Esophagus squamous epithelium (tissue), 5 donors: ENCODE measurements at regions not wholly inside any gene's neighbourhood (a gene's known extent, or its start where the extent isn't known, plus 50 kb on each side); places are given as distances from the start of the nearest gene placed in this dataset.

Experiments
- DNase-seq: peaks from one replicate; lab custom pipeline; 2025; lab: John Stamatoyannopoulos, UW
- H3K27ac ChIP-seq, 4 donors: fragments of 200-600 bp; sonication (generic); one replicate each; pipeline ENCODE4 v1.5.1; 2016 to 2019; ENCODE audit warnings: mild to moderate bottlenecking in 1 of 4
- H3K27me3 ChIP-seq, 4 donors: fragments of 200-600 bp; sonication (generic); 1 replicate in 3 of 4; 2 replicates in 1 of 4; pipeline versions ENCODE4 v1.5.1 to v1.6.0; 2017 to 2021; ENCODE audit warnings: antibody characterized with exemption in 1 of 4
- H3K36me3 ChIP-seq, 3 donors: fragments of 200-600 bp; sonication (generic); one replicate each; pipeline ENCODE4 v1.5.1; 2016 to 2019
- H3K4me1 ChIP-seq, 3 donors: fragments of 200-600 bp; sonication (generic); one replicate each; pipeline ENCODE4 v1.5.1; 2017 to 2019
- H3K4me3 ChIP-seq, 4 donors: fragments of 200-600 bp; sonication (generic); 1 replicate in 3 of 4; 2 replicates in 1 of 4; pipeline ENCODE4 v1.5.1; 2016 to 2019; ENCODE audit warnings: mild to moderate bottlenecking in 2 of 4, moderate library complexity in 1 of 4
- H3K9me3 ChIP-seq, 3 donors: fragments of 200-600 bp; sonication (generic); one replicate each; pipeline ENCODE4 v1.5.1; 2016 to 2019
- CTCF ChIP-seq, 6 experiments: fragments of 450-650 bp in 4 of 6; fragments of 200-600 bp in 2 of 6; sonication (generic) in 2 of 6; IDR thresholded peaks; one replicate each; pipeline ENCODE4 v1.5.1; 2016 to 2019; ENCODE audit warnings: antibody characterized with exemption in 6 of 6, mild to moderate bottlenecking in 4 of 6, moderate library complexity in 4 of 6
- POLR2A ChIP-seq, 4 donors: fragments of 450-650 bp; IDR thresholded peaks; one replicate each; pipeline ENCODE4 v1.6.1; 2017; ENCODE audit warnings: antibody characterized with exemption in 4 of 4, mild to moderate bottlenecking in 4 of 4, moderate library complexity in 3 of 4
- WGBS, 2 donors: methylation state at CpG; one replicate each; pipeline ENCODE4 v1.1.5; 2018; 5-methylcytosine and 5-hydroxymethylcytosine counted together
- intact Hi-C: fragments of 100-400 bp; cut with DNase I; formaldehyde crosslinking; loops from one replicate; pipeline ENCODE4 v1.15.0; 2022
- donor health status: DM: yes; HTN: yes; CAD: no.

- H3K27ac ChIP-seq, result no peak overlapping the region
- intact Hi-C loops, result no loop called here
- no peak for DNase-seq
- peaks cover 0 to 23% (median 0%) of the 10 kb centered on the region in 3 donors for H3K4me1 ChIP-seq
- 83 to 88% methylated on average over 11 to 14 of the region's 14 CpGs for WGBS, 2 donors
- H3K27me3 ChIP-seq, result no peaks in the 10 kb centered on the region
- no peaks in the 10 kb centered on the region for H3K9me3 ChIP-seq
- H3K4me3 ChIP-seq, result no peak overlapping the region
- no peaks in the 10 kb centered on the region for H3K36me3 ChIP-seq
- TF ChIP-seq POLR2A (IDR thresholded peaks at IDR 0.05), result no peak
- TF ChIP-seq CTCF (IDR thresholded peaks at IDR 0.05), result no peak
Measured at GRCh38 chr2:236702657-236703372, 133.2 kb downstream of the ACKR3 start.

GRCh38 chr2:236703373-236703709, 133.7 kb downstream of the ACKR3 start:
- 94 to 100% methylated on average over 2 of the region's 2 CpGs for WGBS, 2 donors
- H3K4me3 ChIP-seq, result no peak overlapping the region
- no peak for DNase-seq
- intact Hi-C loops, result no loop called here
- H3K27me3 ChIP-seq, result no peaks in the 10 kb centered on the region
- no peak for TF ChIP-seq POLR2A (IDR thresholded peaks at IDR 0.05)
- TF ChIP-seq CTCF (IDR thresholded peaks at IDR 0.05), result no peak
- H3K36me3 ChIP-seq, result no peaks in the 10 kb centered on the region
- no peaks in the 10 kb centered on the region for H3K9me3 ChIP-seq
- peaks cover 0 to 25% (median 0%) of the 10 kb centered on the region in 3 donors for H3K4me1 ChIP-seq
- no peak overlapping the region for H3K27ac ChIP-seq

- H3K9me3 ChIP-seq, result no peaks in the 10 kb centered on the region
- no peak for DNase-seq
- no peak overlapping the region for H3K27ac ChIP-seq
- peaks cover 0 to 25% (median 0%) of the 10 kb centered on the region in 3 donors for H3K4me1 ChIP-seq
- H3K27me3 ChIP-seq, result no peaks in the 10 kb centered on the region
- 77 to 92% methylated on average over 5 to 7 of the region's 10 CpGs for WGBS, 2 donors
- H3K4me3 ChIP-seq, result no peak overlapping the region
- H3K36me3 ChIP-seq, result no peaks in the 10 kb centered on the region
- no peak for TF ChIP-seq CTCF (IDR thresholded peaks at IDR 0.05)
- TF ChIP-seq POLR2A (IDR thresholded peaks at IDR 0.05), result no peak
- intact Hi-C loops, result no loop called here
Measured at GRCh38 chr2:236703906-236704305, 134.3 kb downstream of the ACKR3 start.

- DNase-seq, result no peak
- intact Hi-C loops, result no loop called here
- no peak overlapping the region for H3K4me3 ChIP-seq
- no peaks in the 10 kb centered on the region for H3K36me3 ChIP-seq
- WGBS, 2 donors, result 89 to 98% methylated on average over 3 to 6 of the region's 6 CpGs
- TF ChIP-seq POLR2A (IDR thresholded peaks at IDR 0.05) (no peak), CTCF (IDR thresholded peaks at IDR 0.05) (no peak)
- H3K27ac ChIP-seq, result no peak overlapping the region
- H3K9me3 ChIP-seq, result no peaks in the 10 kb centered on the region
- no peaks in the 10 kb centered on the region for H3K27me3 ChIP-seq
- H3K4me1 ChIP-seq, result peaks cover 0 to 25% (median 0%) of the 10 kb centered on the region in 3 donors
Measured at GRCh38 chr2:236704887-236705286, 135.3 kb downstream of the ACKR3 start.

GRCh38 chr2:236705295-236706105, 135.9 kb downstream of the ACKR3 start:
- 83 to 90% methylated on average over 9 to 10 of the region's 12 CpGs for WGBS, 2 donors
- intact Hi-C loops, result no loop called here
- Histone ChIP-seq H3K27ac (no peak overlapping the region), H3K36me3 (no peaks in the 10 kb centered on the region), H3K4me1 (peaks cover 0 to 25% (median 0%) of the 10 kb centered on the region in 3 donors), H3K4me3 (no peak overlapping the region), H3K9me3 (no peaks in the 10 kb centered on the region), H3K27me3 (no peaks in the 10 kb centered on the region)
- no peak for DNase-seq
- no peak for TF ChIP-seq POLR2A (IDR thresholded peaks at IDR 0.05)
- no peak for TF ChIP-seq CTCF (IDR thresholded peaks at IDR 0.05)
